ENCODE measurements at regions not wholly inside any gene's neighbourhood (a gene's known extent, or its start where the extent isn't known, plus 50 kb on each side); places are given as distances from the start of the nearest gene placed in this dataset.

DNA sequence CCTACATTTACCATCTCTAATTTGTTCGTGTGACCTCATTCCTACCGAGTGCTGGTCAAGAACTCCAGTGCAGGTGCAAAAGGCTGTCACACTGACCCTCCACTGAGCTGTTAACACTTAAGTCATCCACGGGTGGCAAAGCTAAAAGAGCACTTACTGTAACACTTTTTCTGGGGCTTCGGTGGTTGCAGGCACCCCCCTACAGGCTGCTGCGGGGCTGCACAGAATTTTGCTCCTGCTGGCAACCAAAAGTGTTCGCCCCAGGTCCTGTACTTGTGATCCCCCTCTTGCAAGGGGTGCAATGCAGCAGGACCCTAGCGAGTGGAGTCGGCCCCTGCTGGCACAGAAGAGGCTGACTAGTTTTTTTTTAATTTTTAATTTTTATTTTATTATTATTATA lies 298.9 kb upstream of the CNTNAP2 start:
- TF ChIP-seq, protein P1, sequence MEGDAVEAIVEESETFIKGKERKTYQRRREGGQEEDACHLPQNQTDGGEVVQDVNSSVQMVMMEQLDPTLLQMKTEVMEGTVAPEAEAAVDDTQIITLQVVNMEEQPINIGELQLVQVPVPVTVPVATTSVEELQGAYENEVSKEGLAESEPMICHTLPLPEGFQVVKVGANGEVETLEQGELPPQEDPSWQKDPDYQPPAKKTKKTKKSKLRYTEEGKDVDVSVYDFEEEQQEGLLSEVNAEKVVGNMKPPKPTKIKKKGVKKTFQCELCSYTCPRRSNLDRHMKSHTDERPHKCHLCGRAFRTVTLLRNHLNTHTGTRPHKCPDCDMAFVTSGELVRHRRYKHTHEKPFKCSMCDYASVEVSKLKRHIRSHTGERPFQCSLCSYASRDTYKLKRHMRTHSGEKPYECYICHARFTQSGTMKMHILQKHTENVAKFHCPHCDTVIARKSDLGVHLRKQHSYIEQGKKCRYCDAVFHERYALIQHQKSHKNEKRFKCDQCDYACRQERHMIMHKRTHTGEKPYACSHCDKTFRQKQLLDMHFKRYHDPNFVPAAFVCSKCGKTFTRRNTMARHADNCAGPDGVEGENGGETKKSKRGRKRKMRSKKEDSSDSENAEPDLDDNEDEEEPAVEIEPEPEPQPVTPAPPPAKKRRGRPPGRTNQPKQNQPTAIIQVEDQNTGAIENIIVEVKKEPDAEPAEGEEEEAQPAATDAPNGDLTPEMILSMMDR (IDR thresholded peaks at IDR 0.05 in 4 of 5, conservative IDR thresholded peaks at IDR 0.05 in 1 of 5), result no peak
- no peak for TF ChIP-seq POLR2A (IDR thresholded peaks at IDR 0.05)
